PC-3 (cell line): ENCODE measurements at regions not wholly inside any gene's neighbourhood (a gene's known extent, or its start where the extent isn't known, plus 50 kb on each side); places are given as distances from the start of the nearest gene placed in this dataset.

Experiments used
- EZH2 ChIP-seq: fragments of 300-600 bp; sonication (generic); IDR thresholded peaks from one replicate; pipeline ENCODE4 v1.6.1; 2017; ENCODE audit warnings: antibody characterized with exemption, mild to moderate bottlenecking, low read length; ENCODE audit not compliant: unreplicated experiment
- EZH2phosphoT487 ChIP-seq: fragments of 300-600 bp; sonication (generic); IDR thresholded peaks from 2 replicates; pipeline ENCODE4 v1.6.1; 2018; ENCODE audit warnings: mild to moderate bottlenecking, antibody characterized with exemption, low read length, borderline replicate concordance
- TF ChIP-seq, protein P1 (sequence below): fragments of 300-600 bp; sonication (generic); conservative IDR thresholded peaks from 2 replicates; pipeline ENCODE4 v1.5.1; 2017; ENCODE audit warnings: antibody characterized with exemption, low read depth, mild to moderate bottlenecking, low read length

DNA sequence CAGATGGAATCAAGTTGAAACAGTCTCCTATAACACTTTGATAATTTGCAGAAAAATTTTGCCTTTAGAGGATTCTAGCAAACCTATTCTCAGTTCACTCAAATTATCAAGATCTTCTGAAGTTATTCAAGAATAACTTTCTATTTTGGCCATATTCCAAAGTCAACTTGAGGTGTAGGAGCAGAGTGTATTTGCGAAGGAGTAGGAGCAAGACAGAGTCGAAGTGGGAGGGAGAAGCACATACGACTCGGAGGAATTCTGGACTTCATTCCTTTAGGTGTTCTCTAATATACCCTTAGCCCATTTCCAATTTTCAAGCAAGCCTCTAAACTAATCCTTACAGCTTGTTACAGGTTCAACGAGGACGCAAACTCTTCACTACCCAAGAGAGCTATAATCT, 252.9 kb downstream of the GPM6A start:
- TF ChIP-seq, protein P1, sequence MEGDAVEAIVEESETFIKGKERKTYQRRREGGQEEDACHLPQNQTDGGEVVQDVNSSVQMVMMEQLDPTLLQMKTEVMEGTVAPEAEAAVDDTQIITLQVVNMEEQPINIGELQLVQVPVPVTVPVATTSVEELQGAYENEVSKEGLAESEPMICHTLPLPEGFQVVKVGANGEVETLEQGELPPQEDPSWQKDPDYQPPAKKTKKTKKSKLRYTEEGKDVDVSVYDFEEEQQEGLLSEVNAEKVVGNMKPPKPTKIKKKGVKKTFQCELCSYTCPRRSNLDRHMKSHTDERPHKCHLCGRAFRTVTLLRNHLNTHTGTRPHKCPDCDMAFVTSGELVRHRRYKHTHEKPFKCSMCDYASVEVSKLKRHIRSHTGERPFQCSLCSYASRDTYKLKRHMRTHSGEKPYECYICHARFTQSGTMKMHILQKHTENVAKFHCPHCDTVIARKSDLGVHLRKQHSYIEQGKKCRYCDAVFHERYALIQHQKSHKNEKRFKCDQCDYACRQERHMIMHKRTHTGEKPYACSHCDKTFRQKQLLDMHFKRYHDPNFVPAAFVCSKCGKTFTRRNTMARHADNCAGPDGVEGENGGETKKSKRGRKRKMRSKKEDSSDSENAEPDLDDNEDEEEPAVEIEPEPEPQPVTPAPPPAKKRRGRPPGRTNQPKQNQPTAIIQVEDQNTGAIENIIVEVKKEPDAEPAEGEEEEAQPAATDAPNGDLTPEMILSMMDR = no peak
- no peak for TF ChIP-seq EZH2
- TF ChIP-seq EZH2phosphoT487 = no peak
